ENCODE measurements at regions not wholly inside any gene's neighbourhood (a gene's known extent, or its start where the extent isn't known, plus 50 kb on each side); places are given as distances from the start of the nearest gene placed in this dataset.

DNA sequence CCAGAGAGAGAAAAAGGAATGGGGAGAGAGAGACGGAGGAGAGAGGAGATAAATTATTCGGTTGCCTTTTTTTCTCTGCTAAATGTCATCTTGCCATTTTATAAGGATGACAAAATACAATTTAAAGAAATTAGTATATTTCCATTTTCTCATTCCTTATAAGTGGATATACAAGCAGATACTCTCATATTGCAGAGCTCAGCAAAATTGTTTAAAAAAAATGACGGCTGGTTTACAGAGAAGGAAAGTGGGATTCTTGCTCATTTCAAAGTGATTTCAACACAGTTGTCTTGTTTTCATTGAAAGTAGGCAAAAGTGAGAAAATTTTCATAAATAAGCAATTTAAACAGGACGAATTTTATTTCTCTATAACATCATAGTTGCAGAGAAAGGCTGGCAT is 641.9 kb upstream of the CDH6 start:
- Histone ChIP-seq H3K4me3 (ENCODE audit: low read depth, low read length) (no peak overlapping the region), H2AFZ (ENCODE audit: insufficient read depth, low read length, poor library complexity) (no peak overlapping the region), H2BK120ac (ENCODE audit: insufficient read depth, low read length, poor library complexity) (no peak overlapping the region), H3K9ac (ENCODE audit: low read length) (no peak overlapping the region), H3K18ac (ENCODE audit: low read length) (no peak overlapping the region), H3K79me1 (ENCODE audit: low read length) (no peaks in the 10 kb centered on the region), H2AK5ac (ENCODE audit: low read length) (no peak overlapping the region), H3K9me3 (ENCODE audit: insufficient read depth, low read depth, low read length) (no peaks in the 10 kb centered on the region), H2BK12ac (ENCODE audit: low read length) (no peak overlapping the region), H3K27me3 (ENCODE audit: insufficient read depth, low read length) (no peaks in the 10 kb centered on the region), H3K14ac (ENCODE audit: low read length) (no peak overlapping the region), H3K4me1 (ENCODE audit: control insufficient read depth in 1 of 2, insufficient read depth in 2 of 2, low read length in 2 of 2) (no peaks in the 10 kb centered on the region), H3K27ac (ENCODE audit: low read depth, low read length) (no peak overlapping the region), H3K4ac (ENCODE audit: low read depth, low read length) (no peak overlapping the region), H4K12ac (ENCODE audit: low read depth, low read length) (no peak overlapping the region), H3K36me3 (ENCODE audit: control insufficient read depth in 1 of 2, insufficient read depth in 2 of 2, low read length in 2 of 2) (no peaks in the 10 kb centered on the region), H3K23ac (ENCODE audit: low read length) (no peak overlapping the region), H4K8ac (ENCODE audit: low read depth, low read length) (no peak overlapping the region), H4K91ac (ENCODE audit: low read depth, low read length) (no peak overlapping the region), H3K4me2 (ENCODE audit: low read length) (no peak overlapping the region), H2BK5ac (ENCODE audit: low read depth, low read length, poor library complexity) (no peak overlapping the region), H3K79me2 (ENCODE audit: control insufficient read depth, insufficient read depth, low read length, poor library complexity) (no peaks in the 10 kb centered on the region)
- no CpG with 5 or more reads among the region's 4 CpGs for WGBS (ENCODE audit: extremely low coverage, insufficient coverage, insufficient read length)
- DNase-seq, result no peak

DNA sequence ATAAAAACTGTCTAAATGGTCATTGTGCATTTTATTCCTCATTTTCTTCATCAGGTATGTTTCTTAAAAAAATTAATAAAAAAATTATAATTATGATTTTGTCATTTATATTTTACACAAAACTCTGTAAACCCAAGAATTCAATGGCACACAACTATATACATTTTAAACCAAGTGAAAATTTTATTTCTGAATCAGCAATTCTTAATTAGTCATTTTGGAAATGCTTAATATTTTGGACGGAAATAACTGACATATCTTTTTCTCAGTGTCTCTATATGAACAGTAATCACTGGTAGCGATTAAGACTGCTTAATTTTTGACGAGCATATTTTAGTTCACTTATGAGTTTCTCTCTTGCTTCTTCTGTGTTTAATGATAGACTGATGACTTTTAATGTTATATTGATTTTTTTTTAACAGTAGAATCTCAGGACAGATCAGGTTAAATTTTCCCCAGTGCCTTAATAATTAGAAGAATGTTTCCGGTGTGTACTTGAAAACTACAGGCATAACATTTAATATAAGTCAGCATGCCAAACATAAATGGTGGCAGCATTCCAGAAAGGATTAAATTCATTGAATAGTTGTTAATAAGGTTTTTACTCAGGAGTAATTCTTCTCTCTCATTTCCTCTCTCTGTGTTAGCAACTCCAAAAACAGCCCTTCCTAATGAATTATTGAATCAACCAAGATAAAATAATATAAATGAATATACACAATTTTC is 644.7 kb upstream of the CDH6 start:
- Histone ChIP-seq H3K4me3 (ENCODE audit: low read depth, low read length) (no peak overlapping the region), H3K9me3 (ENCODE audit: insufficient read depth, low read depth, low read length) (no peaks in the 10 kb centered on the region), H3K9ac (ENCODE audit: low read length) (no peak overlapping the region), H2AK5ac (ENCODE audit: low read length) (no peak overlapping the region), H3K36me3 (ENCODE audit: control insufficient read depth in 1 of 2, insufficient read depth in 2 of 2, low read length in 2 of 2) (no peaks in the 10 kb centered on the region), H3K79me1 (ENCODE audit: low read length) (no peaks in the 10 kb centered on the region), H3K4me2 (ENCODE audit: low read length) (no peak overlapping the region), H3K18ac (ENCODE audit: low read length) (no peak overlapping the region), H2BK120ac (ENCODE audit: insufficient read depth, low read length, poor library complexity) (no peak overlapping the region), H4K91ac (ENCODE audit: low read depth, low read length) (no peak overlapping the region), H2AFZ (ENCODE audit: insufficient read depth, low read length, poor library complexity) (no peak overlapping the region), H3K27me3 (ENCODE audit: insufficient read depth, low read length) (no peaks in the 10 kb centered on the region), H3K4ac (ENCODE audit: low read depth, low read length) (no peak overlapping the region), H2BK12ac (ENCODE audit: low read length) (no peak overlapping the region), H4K12ac (ENCODE audit: low read depth, low read length) (no peak overlapping the region), H3K79me2 (ENCODE audit: control insufficient read depth, insufficient read depth, low read length, poor library complexity) (no peaks in the 10 kb centered on the region), H4K8ac (ENCODE audit: low read depth, low read length) (no peak overlapping the region), H3K14ac (ENCODE audit: low read length) (no peak overlapping the region), H3K23ac (ENCODE audit: low read length) (no peak overlapping the region), H2BK5ac (ENCODE audit: low read depth, low read length, poor library complexity) (no peak overlapping the region), H3K27ac (ENCODE audit: low read depth, low read length) (no peak overlapping the region), H3K4me1 (ENCODE audit: control insufficient read depth in 1 of 2, insufficient read depth in 2 of 2, low read length in 2 of 2) (no peaks in the 10 kb centered on the region)
- no CpG with 5 or more reads among the region's 4 CpGs for WGBS (ENCODE audit: extremely low coverage, insufficient coverage, insufficient read length)
- no peak for DNase-seq

DNA sequence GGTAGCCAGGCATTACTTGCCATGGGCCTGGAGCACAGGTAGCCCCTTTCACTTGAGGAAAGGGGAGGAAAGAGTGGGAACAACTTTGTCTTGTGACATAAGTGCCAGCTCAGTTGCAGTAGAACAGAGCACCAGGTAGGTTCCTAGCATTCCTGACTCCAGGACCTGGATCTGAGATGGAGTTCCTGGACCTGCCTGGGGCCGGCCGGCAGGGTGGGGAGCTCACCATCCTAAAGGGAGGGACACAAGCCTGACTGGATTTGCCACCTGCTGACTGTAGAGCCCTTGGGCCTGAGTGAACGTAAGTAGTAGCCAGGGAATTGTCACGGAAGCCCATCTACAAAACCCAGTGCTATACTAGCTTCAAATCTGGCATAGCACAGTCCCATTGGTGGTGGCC is 653.3 kb upstream of the CDH6 start:
- Histone ChIP-seq H4K91ac (ENCODE audit: low read depth, low read length) (no peak overlapping the region), H3K4me3 (ENCODE audit: low read depth, low read length) (no peak overlapping the region), H3K79me2 (ENCODE audit: control insufficient read depth, insufficient read depth, low read length, poor library complexity) (no peaks in the 10 kb centered on the region), H2AFZ (ENCODE audit: insufficient read depth, low read length, poor library complexity) (no peak overlapping the region), H3K4ac (ENCODE audit: low read depth, low read length) (no peak overlapping the region), H4K12ac (ENCODE audit: low read depth, low read length) (no peak overlapping the region), H3K14ac (ENCODE audit: low read length) (no peak overlapping the region), H3K23ac (ENCODE audit: low read length) (no peak overlapping the region), H2BK12ac (ENCODE audit: low read length) (no peak overlapping the region), H2BK120ac (ENCODE audit: insufficient read depth, low read length, poor library complexity) (no peak overlapping the region), H2BK5ac (ENCODE audit: low read depth, low read length, poor library complexity) (no peak overlapping the region), H3K36me3 (ENCODE audit: control insufficient read depth in 1 of 2, insufficient read depth in 2 of 2, low read length in 2 of 2) (no peaks in the 10 kb centered on the region), H2AK5ac (ENCODE audit: low read length) (no peak overlapping the region), H3K27me3 (ENCODE audit: insufficient read depth, low read length) (no peaks in the 10 kb centered on the region), H4K8ac (ENCODE audit: low read depth, low read length) (no peak overlapping the region), H3K9ac (ENCODE audit: low read length) (no peak overlapping the region), H3K27ac (ENCODE audit: low read depth, low read length) (no peak overlapping the region), H3K4me1 (ENCODE audit: control insufficient read depth in 1 of 2, insufficient read depth in 2 of 2, low read length in 2 of 2) (no peaks in the 10 kb centered on the region), H3K4me2 (ENCODE audit: low read length) (no peak overlapping the region), H3K18ac (ENCODE audit: low read length) (no peak overlapping the region), H3K79me1 (ENCODE audit: low read length) (no peaks in the 10 kb centered on the region), H3K9me3 (ENCODE audit: insufficient read depth, low read depth, low read length) (no peaks in the 10 kb centered on the region)
- WGBS (ENCODE audit: extremely low coverage, insufficient coverage, insufficient read length), result no CpG with 5 or more reads among the region's 4 CpGs
- DNase-seq, result no peak

DNA sequence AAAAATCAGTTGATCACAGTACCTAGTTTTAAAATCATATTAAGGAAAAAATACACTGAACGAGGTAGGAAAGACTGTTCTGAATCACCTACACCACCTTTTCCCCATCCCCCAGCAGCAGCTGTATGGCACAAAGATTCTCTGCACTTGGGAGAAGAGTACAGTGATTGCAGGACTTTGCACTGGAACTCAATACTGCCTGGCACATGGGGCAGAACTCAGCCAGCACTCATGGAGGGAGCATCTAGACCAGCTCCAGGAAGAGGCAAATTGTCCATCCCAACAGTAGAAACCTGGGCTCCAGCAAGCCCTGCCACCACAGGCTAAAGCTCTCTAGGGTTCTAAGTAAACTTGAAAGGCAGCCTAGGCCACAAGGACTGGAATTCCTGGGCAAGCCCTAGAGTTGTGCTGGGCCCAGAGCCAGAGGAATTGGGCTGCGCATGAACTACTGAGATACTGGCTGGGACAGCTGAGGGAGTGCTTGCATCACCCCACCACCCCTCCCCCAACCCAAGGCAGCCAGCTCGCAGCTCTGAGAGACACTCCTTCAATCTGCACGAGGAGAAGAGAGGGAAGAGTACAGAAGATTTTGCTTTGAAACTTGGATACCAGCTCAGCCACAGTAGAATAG is 654.4 kb upstream of the CDH6 start:
- no peaks in the 10 kb centered on the region for H3K27me3 ChIP-seq (ENCODE audit: insufficient read depth, low read length)
- no peak overlapping the region for H3K27ac ChIP-seq (ENCODE audit: low read depth, low read length)
- H4K12ac ChIP-seq (ENCODE audit: low read depth, low read length), result no peak overlapping the region
- H3K79me1 ChIP-seq (ENCODE audit: low read length), result no peaks in the 10 kb centered on the region
- no peak overlapping the region for H3K4me3 ChIP-seq (ENCODE audit: low read depth, low read length)
- H2BK120ac ChIP-seq (ENCODE audit: insufficient read depth, low read length, poor library complexity), result no peak overlapping the region
- H3K9me3 ChIP-seq (ENCODE audit: insufficient read depth, low read depth, low read length), result no peaks in the 10 kb centered on the region
- H2BK5ac ChIP-seq (ENCODE audit: low read depth, low read length, poor library complexity), result no peak overlapping the region
- no peak overlapping the region for H3K18ac ChIP-seq (ENCODE audit: low read length)
- no peaks in the 10 kb centered on the region for H3K4me1 ChIP-seq (ENCODE audit: control insufficient read depth in 1 of 2, insufficient read depth in 2 of 2, low read length in 2 of 2)
- H2AK5ac ChIP-seq (ENCODE audit: low read length), result no peak overlapping the region
- no peak overlapping the region for H2BK12ac ChIP-seq (ENCODE audit: low read length)
- H3K4me2 ChIP-seq (ENCODE audit: low read length), result no peak overlapping the region
- H3K14ac ChIP-seq (ENCODE audit: low read length), result no peak overlapping the region
- no peak overlapping the region for H3K4ac ChIP-seq (ENCODE audit: low read depth, low read length)
- no peaks in the 10 kb centered on the region for H3K79me2 ChIP-seq (ENCODE audit: control insufficient read depth, insufficient read depth, low read length, poor library complexity)
- no peak overlapping the region for H3K9ac ChIP-seq (ENCODE audit: low read length)
- no peak overlapping the region for H4K8ac ChIP-seq (ENCODE audit: low read depth, low read length)
- H4K91ac ChIP-seq (ENCODE audit: low read depth, low read length), result no peak overlapping the region
- no peak overlapping the region for H3K23ac ChIP-seq (ENCODE audit: low read length)
- no peak for DNase-seq
- no peak overlapping the region for H2AFZ ChIP-seq (ENCODE audit: insufficient read depth, low read length, poor library complexity)
- H3K36me3 ChIP-seq (ENCODE audit: control insufficient read depth in 1 of 2, insufficient read depth in 2 of 2, low read length in 2 of 2), result no peaks in the 10 kb centered on the region
- no CpG with 5 or more reads among the region's 4 CpGs for WGBS (ENCODE audit: extremely low coverage, insufficient coverage, insufficient read length)
